Lower leg skin (tissue), 3 donors: ENCODE measurements at regions not wholly inside any gene's neighbourhood (a gene's known extent, or its start where the extent isn't known, plus 50 kb on each side); places are given as distances from the start of the nearest gene placed in this dataset.

Experiments
- POLR2A ChIP-seq, 2 donors: fragments of 450-650 bp; IDR thresholded peaks; one replicate each; pipeline ENCODE4 v1.6.1; 2016 to 2017; ENCODE audit warnings: antibody characterized with exemption in 2 of 2, mild to moderate bottlenecking in 1 of 2, moderate library complexity in 1 of 2
- TF ChIP-seq, protein P1 (sequence below), 3 donors: fragments of 450-650 bp; IDR thresholded peaks; one replicate each; pipeline ENCODE4 v1.5.1; 2016; ENCODE audit warnings: antibody characterized with exemption in 3 of 3, mild to moderate bottlenecking in 3 of 3, moderate library complexity in 2 of 3

DNA sequence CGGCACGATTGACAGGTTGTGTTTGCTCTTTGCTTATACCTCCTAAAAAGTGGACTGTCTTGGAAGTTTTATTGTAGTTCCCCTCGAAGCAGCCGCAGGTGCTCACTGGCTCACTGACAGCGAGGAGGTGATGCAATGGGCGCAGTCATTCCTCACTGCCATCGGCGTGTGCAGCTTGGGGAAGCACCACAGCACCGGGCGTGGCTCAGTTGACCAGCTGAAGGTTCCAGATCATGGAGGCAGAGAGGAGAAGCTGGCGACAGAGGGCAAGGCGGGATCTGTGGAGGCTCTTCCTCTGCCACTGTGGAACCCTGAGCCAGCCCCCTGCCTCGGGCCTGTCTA, 72.1 kb upstream of the TNRC6C start:
- TF ChIP-seq, protein P1, sequence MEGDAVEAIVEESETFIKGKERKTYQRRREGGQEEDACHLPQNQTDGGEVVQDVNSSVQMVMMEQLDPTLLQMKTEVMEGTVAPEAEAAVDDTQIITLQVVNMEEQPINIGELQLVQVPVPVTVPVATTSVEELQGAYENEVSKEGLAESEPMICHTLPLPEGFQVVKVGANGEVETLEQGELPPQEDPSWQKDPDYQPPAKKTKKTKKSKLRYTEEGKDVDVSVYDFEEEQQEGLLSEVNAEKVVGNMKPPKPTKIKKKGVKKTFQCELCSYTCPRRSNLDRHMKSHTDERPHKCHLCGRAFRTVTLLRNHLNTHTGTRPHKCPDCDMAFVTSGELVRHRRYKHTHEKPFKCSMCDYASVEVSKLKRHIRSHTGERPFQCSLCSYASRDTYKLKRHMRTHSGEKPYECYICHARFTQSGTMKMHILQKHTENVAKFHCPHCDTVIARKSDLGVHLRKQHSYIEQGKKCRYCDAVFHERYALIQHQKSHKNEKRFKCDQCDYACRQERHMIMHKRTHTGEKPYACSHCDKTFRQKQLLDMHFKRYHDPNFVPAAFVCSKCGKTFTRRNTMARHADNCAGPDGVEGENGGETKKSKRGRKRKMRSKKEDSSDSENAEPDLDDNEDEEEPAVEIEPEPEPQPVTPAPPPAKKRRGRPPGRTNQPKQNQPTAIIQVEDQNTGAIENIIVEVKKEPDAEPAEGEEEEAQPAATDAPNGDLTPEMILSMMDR (IDR thresholded peaks at IDR 0.05) = no peak
- TF ChIP-seq POLR2A (IDR thresholded peaks at IDR 0.05) = no peak
